ENCODE measurements at regions not wholly inside any gene's neighbourhood (a gene's known extent, or its start where the extent isn't known, plus 50 kb on each side); places are given as distances from the start of the nearest gene placed in this dataset.

DNA sequence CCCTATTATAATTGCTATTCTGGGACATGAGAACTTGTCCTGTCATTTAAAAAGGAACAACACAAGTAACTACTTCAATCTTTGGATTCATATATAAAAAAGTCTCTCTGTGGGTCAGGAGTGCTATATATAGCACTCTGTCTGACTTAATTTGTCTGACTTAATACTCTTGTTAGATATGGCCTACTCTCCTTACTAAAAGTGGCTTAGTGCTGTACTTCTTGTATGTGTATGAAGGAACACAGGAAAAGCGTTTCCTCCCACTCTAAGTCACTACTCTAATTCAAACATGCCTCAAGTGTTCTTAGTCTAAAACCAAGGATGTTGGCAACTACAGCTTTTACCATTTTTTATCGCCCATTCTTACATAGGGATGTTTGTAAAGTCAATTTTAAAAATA is 255.2 kb upstream of the ROBO1 start:
- no peak for DNase-seq (ENCODE audit: low read depth)
- TF ChIP-seq, protein P1, sequence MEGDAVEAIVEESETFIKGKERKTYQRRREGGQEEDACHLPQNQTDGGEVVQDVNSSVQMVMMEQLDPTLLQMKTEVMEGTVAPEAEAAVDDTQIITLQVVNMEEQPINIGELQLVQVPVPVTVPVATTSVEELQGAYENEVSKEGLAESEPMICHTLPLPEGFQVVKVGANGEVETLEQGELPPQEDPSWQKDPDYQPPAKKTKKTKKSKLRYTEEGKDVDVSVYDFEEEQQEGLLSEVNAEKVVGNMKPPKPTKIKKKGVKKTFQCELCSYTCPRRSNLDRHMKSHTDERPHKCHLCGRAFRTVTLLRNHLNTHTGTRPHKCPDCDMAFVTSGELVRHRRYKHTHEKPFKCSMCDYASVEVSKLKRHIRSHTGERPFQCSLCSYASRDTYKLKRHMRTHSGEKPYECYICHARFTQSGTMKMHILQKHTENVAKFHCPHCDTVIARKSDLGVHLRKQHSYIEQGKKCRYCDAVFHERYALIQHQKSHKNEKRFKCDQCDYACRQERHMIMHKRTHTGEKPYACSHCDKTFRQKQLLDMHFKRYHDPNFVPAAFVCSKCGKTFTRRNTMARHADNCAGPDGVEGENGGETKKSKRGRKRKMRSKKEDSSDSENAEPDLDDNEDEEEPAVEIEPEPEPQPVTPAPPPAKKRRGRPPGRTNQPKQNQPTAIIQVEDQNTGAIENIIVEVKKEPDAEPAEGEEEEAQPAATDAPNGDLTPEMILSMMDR (IDR thresholded peaks at IDR 0.05; ENCODE audit: control insufficient read depth, insufficient read depth, low read depth, low read length, missing control alignments) = no peak
- H3K4me3 ChIP-seq (ENCODE audit: control insufficient read depth, low read depth, low read length) = no peak overlapping the region

DNA sequence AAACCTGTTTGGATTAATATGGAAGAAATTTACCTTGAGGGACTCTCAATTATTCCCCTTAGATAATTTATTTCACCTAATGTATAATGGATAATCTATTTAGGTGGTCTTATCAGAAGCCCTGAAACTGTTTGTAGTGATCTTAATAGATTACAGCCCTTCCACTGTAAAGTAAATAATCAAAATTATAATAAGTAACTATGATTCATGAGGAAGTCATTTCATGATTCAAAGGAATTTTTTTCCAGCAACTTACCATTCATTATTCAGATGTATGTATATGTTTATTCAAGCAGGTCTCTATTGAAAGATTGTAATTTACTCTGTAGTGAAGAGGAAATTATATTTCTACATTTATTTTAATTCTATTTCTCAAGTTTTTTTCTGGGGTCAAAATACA is 250.6 kb upstream of the ROBO1 start:
- DNase-seq (ENCODE audit: low read depth) = no peak

DNA sequence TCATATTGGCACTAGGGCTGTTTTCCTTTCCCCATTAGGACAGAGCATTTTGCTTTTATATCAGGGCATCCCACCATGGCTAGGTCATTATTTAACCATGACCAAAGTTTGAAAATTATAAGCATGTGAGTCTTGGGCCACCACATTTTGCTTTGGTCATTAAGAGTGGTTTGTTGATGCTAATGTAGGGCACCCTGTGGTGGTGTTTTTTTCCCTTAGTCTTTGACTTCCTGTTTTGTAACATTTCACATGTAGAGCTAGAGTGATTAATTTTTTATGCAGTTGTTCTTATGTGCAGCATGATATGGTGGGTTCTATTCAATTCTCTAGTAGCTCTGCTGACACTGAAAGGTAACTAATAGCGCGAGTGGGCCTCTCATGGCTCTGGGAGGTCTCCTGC is 249.6 kb upstream of the ROBO1 start:
- TF ChIP-seq, protein P1 (IDR thresholded peaks at IDR 0.05; ENCODE audit: control insufficient read depth, insufficient read depth, low read depth, low read length, missing control alignments) = no peak
- no peak for DNase-seq (ENCODE audit: low read depth)
- no peak overlapping the region for H3K4me3 ChIP-seq (ENCODE audit: control insufficient read depth, low read depth, low read length)

More for the DNA sequence above, 250.6 kb upstream of the ROBO1 start:
- no peak overlapping the region for H3K4me3 ChIP-seq (ENCODE audit: control insufficient read depth, low read depth, low read length)
- TF ChIP-seq, protein P1 (IDR thresholded peaks at IDR 0.05; ENCODE audit: control insufficient read depth, insufficient read depth, low read depth, low read length, missing control alignments) = no peak

DNA sequence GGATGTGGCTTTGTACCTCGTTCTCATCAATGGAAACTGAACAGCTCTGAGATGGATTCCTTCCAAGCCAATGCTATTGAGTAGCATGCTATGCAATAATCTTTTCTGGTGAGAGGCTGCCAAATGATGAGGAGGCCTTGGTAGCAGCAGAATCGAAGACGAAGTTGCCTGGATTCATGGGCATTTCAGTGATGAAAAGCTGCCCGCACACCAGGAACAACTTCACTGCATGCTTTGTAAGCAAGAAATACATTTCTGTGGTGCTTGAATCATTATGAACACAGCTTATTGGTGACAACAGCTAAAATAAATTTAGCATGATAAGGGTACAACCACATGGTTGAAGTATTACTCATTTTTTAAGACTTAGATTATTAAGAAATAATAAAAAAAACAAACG is 246.8 kb upstream of the ROBO1 start:
- no peak overlapping the region for H3K4me3 ChIP-seq (ENCODE audit: control insufficient read depth, low read depth, low read length)
- DNase-seq (ENCODE audit: low read depth) = no peak
- TF ChIP-seq, protein P1 (IDR thresholded peaks at IDR 0.05; ENCODE audit: control insufficient read depth, insufficient read depth, low read depth, low read length, missing control alignments) = no peak

DNA sequence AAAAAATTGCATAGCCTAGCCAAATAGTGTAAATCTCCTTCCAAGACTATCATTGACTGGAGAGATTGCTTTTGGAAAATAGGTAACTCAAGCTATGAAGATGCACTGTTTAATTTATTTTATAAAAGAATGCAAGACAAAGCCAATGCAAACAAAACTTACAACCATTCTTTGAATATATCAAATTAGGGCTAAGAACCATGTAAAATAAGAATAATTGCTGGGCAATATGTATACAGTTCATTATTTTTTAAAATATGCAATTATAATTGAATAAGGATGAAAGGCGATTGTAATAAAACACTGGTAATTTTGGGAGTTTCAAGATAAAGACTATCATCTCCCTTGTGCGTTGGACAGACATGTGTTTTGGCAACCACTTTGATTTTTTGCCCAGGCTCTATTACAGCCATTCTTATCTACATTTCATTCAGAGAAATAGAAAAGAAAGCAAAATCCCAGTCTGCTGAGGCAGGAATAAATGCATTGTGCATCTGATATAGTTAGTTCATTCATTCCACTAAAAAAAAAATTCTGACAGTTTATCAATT is 242.3 kb upstream of the ROBO1 start:
- TF ChIP-seq, protein P1 (IDR thresholded peaks at IDR 0.05; ENCODE audit: control insufficient read depth, insufficient read depth, low read depth, low read length, missing control alignments) = no peak
- DNase-seq (ENCODE audit: low read depth) = no peak
- H3K4me3 ChIP-seq (ENCODE audit: control insufficient read depth, low read depth, low read length) = no peak overlapping the region

DNA sequence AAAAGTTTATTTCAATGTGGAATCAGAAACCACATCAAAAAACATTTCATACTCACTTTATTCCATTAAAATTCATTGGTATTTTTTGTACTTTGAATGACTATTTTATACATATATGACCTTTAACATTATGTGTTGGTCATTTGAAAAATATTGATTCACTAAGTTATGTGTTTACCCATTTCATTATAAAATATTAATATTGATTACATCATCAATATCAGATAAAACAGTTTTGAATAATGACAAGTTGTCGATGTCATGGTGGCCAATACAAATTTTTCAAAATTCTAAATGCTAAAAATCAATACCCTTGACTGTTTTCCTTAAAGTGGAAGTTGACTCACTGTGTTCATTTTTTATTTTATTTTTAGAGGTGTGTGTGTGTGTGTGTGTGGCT is 239.7 kb upstream of the ROBO1 start:
- DNase-seq (ENCODE audit: low read depth) = no peak
- no peak overlapping the region for H3K4me3 ChIP-seq (ENCODE audit: control insufficient read depth, low read depth, low read length)
- TF ChIP-seq, protein P1 (IDR thresholded peaks at IDR 0.05; ENCODE audit: control insufficient read depth, insufficient read depth, low read depth, low read length, missing control alignments) = no peak

DNA sequence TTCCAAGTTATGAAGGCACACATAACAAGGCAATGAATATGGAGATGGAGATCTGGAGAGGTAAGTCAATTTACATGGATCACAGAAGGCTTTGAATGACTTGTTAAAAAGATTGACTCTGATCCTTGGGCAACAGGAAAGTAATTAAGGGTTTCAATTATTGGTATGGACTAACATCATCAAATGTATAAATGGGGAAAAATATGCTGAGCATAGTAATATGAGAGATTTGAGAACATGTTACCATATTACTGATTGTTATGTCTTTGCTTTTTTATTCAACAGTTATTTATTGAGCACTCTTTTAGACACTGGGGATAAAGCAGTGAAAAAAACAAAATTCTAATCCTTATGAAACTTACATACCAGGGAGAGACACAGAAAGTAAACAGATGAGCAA is 238.5 kb upstream of the ROBO1 start:
- DNase-seq (ENCODE audit: low read depth) = no peak
- TF ChIP-seq, protein P1 (IDR thresholded peaks at IDR 0.05; ENCODE audit: control insufficient read depth, insufficient read depth, low read depth, low read length, missing control alignments) = no peak
- no peak overlapping the region for H3K4me3 ChIP-seq (ENCODE audit: control insufficient read depth, low read depth, low read length)
